Posterior vena cava (tissue), 2 donors: ENCODE measurements at regions not wholly inside any gene's neighbourhood (a gene's known extent, or its start where the extent isn't known, plus 50 kb on each side); places are given as distances from the start of the nearest gene placed in this dataset.
"Not testable (repeated sequence)": the region's sequence is repeated elsewhere in the genome, so short reads cannot be mapped to it uniquely, and the experiment has no call there.

Source experiments
- DNase-seq: peaks from one replicate; pipeline ENCODE4 v3.0.0-alpha.2; 2020; ENCODE audit warnings: low spot score
- intact Hi-C, 2 donors: fragments of 100-400 bp; cut with DNase I; formaldehyde crosslinking; loops; one replicate each; pipeline versions ENCODE4 v1.14.1 to v1.14.2; 2022 to 2023
- donor health status: DM: yes; HTN: yes; CAD: no.
- donor health status: DM: yes; HTN: yes; CAD: no.

- intact Hi-C loops: no loop called here
- no peak for DNase-seq
Measured at GRCh38 chr3:187889601-187890404, 144.5 kb upstream of the BCL6 start.

- intact Hi-C loops, DNase-seq: not testable (repeated sequence)
Measured at GRCh38 chr3:187890405-187890752, 145.1 kb upstream of the BCL6 start.

- intact Hi-C loops: no loop called here
- DNase-seq: no peak
Measured at GRCh38 chr3:187896646-187897045, 151.4 kb upstream of the BCL6 start.

GRCh38 chr3:187899246-187899645 lies 154.0 kb upstream of the BCL6 start:
- no peak for DNase-seq
- intact Hi-C loops: no loop called here

GRCh38 chr3:187900993-187901755 lies 155.9 kb upstream of the BCL6 start:
- DNase-seq: no peak
- intact Hi-C loops: no loop called here

GRCh38 chr3:187902041-187902471 lies 156.8 kb upstream of the BCL6 start:
- intact Hi-C loops: no loop called here
- DNase-seq: no peak

- intact Hi-C loops: no loop called here
- no peak for DNase-seq
Measured at GRCh38 chr3:187902936-187903335, 157.7 kb upstream of the BCL6 start.

GRCh38 chr3:187903697-187904096 lies 158.4 kb upstream of the BCL6 start:
- intact Hi-C loops: no loop called here
- DNase-seq: no peak

GRCh38 chr3:187906416-187906815 lies 161.1 kb upstream of the BCL6 start:
- no peak for DNase-seq
- intact Hi-C loops: no loop called here

- no peak for DNase-seq
- intact Hi-C loops: no loop called here
Measured at GRCh38 chr3:187906920-187907319, 161.7 kb upstream of the BCL6 start.

GRCh38 chr3:187909866-187910265 lies 164.6 kb upstream of the BCL6 start:
- no peak for DNase-seq
- intact Hi-C loops: no loop called here

GRCh38 chr3:187912007-187912406 lies 166.7 kb upstream of the BCL6 start:
- DNase-seq: no peak
- intact Hi-C loops: no loop called here

- DNase-seq: no peak
- intact Hi-C loops: no loop called here
Measured at GRCh38 chr3:187913617-187914033, 168.4 kb upstream of the BCL6 start.

- intact Hi-C loops: no loop called here
- DNase-seq: no peak
Measured at GRCh38 chr3:187914231-187914630, 169.0 kb upstream of the BCL6 start.

GRCh38 chr3:187916072-187916471 lies 170.8 kb upstream of the BCL6 start:
- intact Hi-C loops: no loop called here

GRCh38 chr3:187918081-187918644 lies 172.9 kb upstream of the BCL6 start:
- DNase-seq: no peak
- intact Hi-C loops: no loop called here

More at GRCh38 chr3:187916072-187916471, 170.8 kb upstream of the BCL6 start:
- no peak for DNase-seq

- no peak for DNase-seq
- intact Hi-C loops: no loop called here
Measured at GRCh38 chr3:187919048-187919447, 173.8 kb upstream of the BCL6 start.

- intact Hi-C loops: no loop called here
- no peak for DNase-seq
Measured at GRCh38 chr3:187919544-187919943, 174.3 kb upstream of the BCL6 start.

- no peak for DNase-seq
- intact Hi-C loops: no loop called here
Measured at GRCh38 chr3:187920030-187920429, 174.8 kb upstream of the BCL6 start.

- DNase-seq: no peak
- intact Hi-C loops: no loop called here
Measured at GRCh38 chr3:187920913-187921312, 175.6 kb upstream of the BCL6 start.
